ENCODE measurements at regions not wholly inside any gene's neighbourhood (a gene's known extent, or its start where the extent isn't known, plus 50 kb on each side); places are given as distances from the start of the nearest gene placed in this dataset.

DNA sequence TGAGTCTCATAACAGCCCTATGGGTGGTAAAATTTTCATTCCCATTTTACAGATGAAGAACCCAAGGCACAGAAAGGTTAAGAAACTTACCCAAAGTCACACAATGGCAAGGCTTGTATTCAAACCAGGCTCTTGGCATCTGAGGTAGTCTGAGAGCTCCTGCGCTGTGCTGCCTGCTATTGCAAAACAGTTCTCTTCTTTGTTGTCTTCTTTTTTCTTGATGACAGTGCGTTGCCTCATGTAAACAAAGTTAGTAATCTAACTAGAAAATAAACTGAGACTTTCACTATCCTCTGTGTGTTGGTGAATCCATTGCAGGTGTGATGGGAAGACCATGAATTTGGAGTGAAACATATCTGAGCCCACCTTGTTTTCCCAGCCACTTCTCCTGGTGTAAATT lies 240.8 kb downstream of the PTEN start:
- TF ChIP-seq, protein P1, sequence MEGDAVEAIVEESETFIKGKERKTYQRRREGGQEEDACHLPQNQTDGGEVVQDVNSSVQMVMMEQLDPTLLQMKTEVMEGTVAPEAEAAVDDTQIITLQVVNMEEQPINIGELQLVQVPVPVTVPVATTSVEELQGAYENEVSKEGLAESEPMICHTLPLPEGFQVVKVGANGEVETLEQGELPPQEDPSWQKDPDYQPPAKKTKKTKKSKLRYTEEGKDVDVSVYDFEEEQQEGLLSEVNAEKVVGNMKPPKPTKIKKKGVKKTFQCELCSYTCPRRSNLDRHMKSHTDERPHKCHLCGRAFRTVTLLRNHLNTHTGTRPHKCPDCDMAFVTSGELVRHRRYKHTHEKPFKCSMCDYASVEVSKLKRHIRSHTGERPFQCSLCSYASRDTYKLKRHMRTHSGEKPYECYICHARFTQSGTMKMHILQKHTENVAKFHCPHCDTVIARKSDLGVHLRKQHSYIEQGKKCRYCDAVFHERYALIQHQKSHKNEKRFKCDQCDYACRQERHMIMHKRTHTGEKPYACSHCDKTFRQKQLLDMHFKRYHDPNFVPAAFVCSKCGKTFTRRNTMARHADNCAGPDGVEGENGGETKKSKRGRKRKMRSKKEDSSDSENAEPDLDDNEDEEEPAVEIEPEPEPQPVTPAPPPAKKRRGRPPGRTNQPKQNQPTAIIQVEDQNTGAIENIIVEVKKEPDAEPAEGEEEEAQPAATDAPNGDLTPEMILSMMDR (conservative IDR thresholded peaks at IDR 0.05 in 1 of 2, IDR thresholded peaks at IDR 0.05 in 1 of 2; ENCODE audit: extremely low read depth in 1 of 2, insufficient read depth in 1 of 2, low read depth in 1 of 2, low read length in 2 of 2), result no peak
- TF ChIP-seq EZH2 (IDR thresholded peaks at IDR 0.05; ENCODE audit: borderline replicate concordance, low read length), result no peak
